ENCODE measurements at regions not wholly inside any gene's neighbourhood (a gene's known extent, or its start where the extent isn't known, plus 50 kb on each side); places are given as distances from the start of the nearest gene placed in this dataset.

- ATAC-seq (no peak), DNase-seq (no peak)
- H3K27me3 Mint-ChIP-seq = peaks cover 6% of the 10 kb centered on the region
- no peak overlapping the region for H3K4me3 Mint-ChIP-seq
- H3K27ac Mint-ChIP-seq = no peak overlapping the region
- POLR2A ChIA-PET = no interaction called here
- CTCF ChIA-PET = no interaction called here
- no peaks in the 10 kb centered on the region for H3K4me1 Mint-ChIP-seq (ENCODE audit: low read depth)
- H3K9me3 Mint-ChIP-seq = no peaks in the 10 kb centered on the region
- intact Hi-C loops (cut with micrococcal nuclease) = no loop called here
- H3K36me3 Mint-ChIP-seq (ENCODE audit: low read depth) = no peaks in the 10 kb centered on the region
- no peak for TF ChIP-seq CTCF (IDR thresholded peaks at IDR 0.05)
These were observed 413.2 kb downstream of the CDH26 start for GRCh38 chr20:60371384-60371783.

- H3K36me3 Mint-ChIP-seq (ENCODE audit: low read depth) = no peaks in the 10 kb centered on the region
- POLR2A ChIA-PET = no interaction called here
- H3K27me3 Mint-ChIP-seq = peaks cover 10% of the 10 kb centered on the region
- no peaks in the 10 kb centered on the region for H3K4me1 Mint-ChIP-seq (ENCODE audit: low read depth)
- no peak for ATAC-seq
- no peak overlapping the region for H3K4me3 Mint-ChIP-seq
- no peak for TF ChIP-seq CTCF (IDR thresholded peaks at IDR 0.05)
- no peaks in the 10 kb centered on the region for H3K9me3 Mint-ChIP-seq
- intact Hi-C loops (cut with micrococcal nuclease) = no loop called here
- DNase-seq = no peak
- CTCF ChIA-PET = no interaction called here
- H3K27ac Mint-ChIP-seq = no peak overlapping the region
These were observed 414.1 kb downstream of the CDH26 start for GRCh38 chr20:60372275-60372674.

- Mint-ChIP-seq H3K4me3 (no peak overlapping the region), H3K4me1 (ENCODE audit: low read depth) (no peaks in the 10 kb centered on the region), H3K9me3 (no peaks in the 10 kb centered on the region), H3K36me3 (ENCODE audit: low read depth) (no peaks in the 10 kb centered on the region), H3K27me3 (peaks cover 10% of the 10 kb centered on the region), H3K27ac (no peak overlapping the region)
- ATAC-seq = no peak
- TF ChIP-seq CTCF (IDR thresholded peaks at IDR 0.05) = no peak
- ChIA-PET CTCF (no interaction called here), POLR2A (no interaction called here)
- no peak for DNase-seq
- intact Hi-C loops (cut with micrococcal nuclease) = no loop called here
These were observed 414.6 kb downstream of the CDH26 start for GRCh38 chr20:60372822-60373221.

GRCh38 chr20:60378620-60379019 is 420.4 kb downstream of the CDH26 start:
- ATAC-seq = no peak
- no peak for DNase-seq
- Mint-ChIP-seq H3K4me1 (ENCODE audit: low read depth) (no peaks in the 10 kb centered on the region), H3K4me3 (no peak overlapping the region), H3K36me3 (ENCODE audit: low read depth) (no peaks in the 10 kb centered on the region), H3K27me3 (peaks cover 17% of the 10 kb centered on the region), H3K9me3 (peaks cover 4% of the 10 kb centered on the region), H3K27ac (no peak overlapping the region)
- ChIA-PET CTCF (no interaction called here), POLR2A (no interaction called here)
- intact Hi-C loops (cut with micrococcal nuclease) = no loop called here
- no peak for TF ChIP-seq CTCF (IDR thresholded peaks at IDR 0.05)

- peaks cover 5% of the 10 kb centered on the region for H3K9me3 Mint-ChIP-seq
- ChIA-PET POLR2A (no interaction called here), CTCF (no interaction called here)
- H3K27me3 Mint-ChIP-seq = peaks cover 11% of the 10 kb centered on the region
- no peak for ATAC-seq
- H3K4me3 Mint-ChIP-seq = no peak overlapping the region
- no peak for DNase-seq
- H3K27ac Mint-ChIP-seq = no peak overlapping the region
- H3K36me3 Mint-ChIP-seq (ENCODE audit: low read depth) = no peaks in the 10 kb centered on the region
- TF ChIP-seq CTCF (IDR thresholded peaks at IDR 0.05) = no peak
- intact Hi-C loops (cut with micrococcal nuclease) = no loop called here
- H3K4me1 Mint-ChIP-seq (ENCODE audit: low read depth) = no peaks in the 10 kb centered on the region
These were observed 423.6 kb downstream of the CDH26 start for GRCh38 chr20:60381643-60382400.

Measured in activated CD8-positive, alpha-beta T cell treated with anti-CD3 and anti-CD28 coated beads for 36 hours (primary cell).